WTC11 (cell line): ENCODE measurements at regions not wholly inside any gene's neighbourhood (a gene's known extent, or its start where the extent isn't known, plus 50 kb on each side); places are given as distances from the start of the nearest gene placed in this dataset.

ENCODE experiments used
- CTCF ChIP-seq: fragments of 200-600 bp; IDR thresholded peaks from 2 replicates; pipeline ENCODE4 v1.8.0; 2022; ENCODE audit warnings: antibody characterized with exemption
- FOXP4 ChIP-seq: sonication (generic); formaldehyde crosslinking; IDR thresholded peaks from 2 replicates; pipeline ENCODE4 v1.8.0; 2022; ENCODE audit warnings: mild to moderate bottlenecking, missing genetic modification reagents
- TCF7 ChIP-seq: sonication (generic); formaldehyde crosslinking; IDR thresholded peaks from 2 replicates; pipeline ENCODE4 v1.8.0; 2022; ENCODE audit warnings: mild to moderate bottlenecking, low read depth, missing genetic modification reagents, moderate library complexity

- TF ChIP-seq TCF7 (CRISPR knock-in tag) (no peak), FOXP4 (CRISPR knock-in tag) (no peak), CTCF (no peak)
These were observed 285.5 kb downstream of the TEX13C start for GRCh38 chrX:125605145-125605544.
